ENCODE measurements at regions not wholly inside any gene's neighbourhood (a gene's known extent, or its start where the extent isn't known, plus 50 kb on each side); places are given as distances from the start of the nearest gene placed in this dataset.

DNA sequence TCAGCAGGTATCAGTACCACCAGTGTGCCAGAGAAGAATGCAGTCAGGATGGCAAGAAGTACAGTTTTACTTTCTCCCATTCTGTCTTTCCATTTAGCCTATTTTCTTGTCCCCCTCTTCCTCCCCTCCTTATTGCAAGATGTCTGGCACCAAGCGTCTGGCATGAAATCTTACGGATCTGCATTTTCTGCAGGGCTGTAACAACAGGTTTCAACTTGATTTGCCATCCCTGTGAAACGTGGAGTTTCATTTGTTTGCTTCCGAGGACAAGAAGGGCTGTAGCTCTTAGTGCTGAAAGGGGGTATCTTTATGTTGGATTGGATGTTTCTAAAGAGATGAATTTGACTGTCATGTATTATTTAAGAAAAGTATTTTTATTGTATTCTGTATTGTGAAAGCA is 1110.6 kb downstream of the BCL11B start:
- no peaks in the 10 kb centered on the region for H3K27me3 Mint-ChIP-seq (ENCODE audit: low read depth)
- H3K4me1 Mint-ChIP-seq (ENCODE audit: low read depth) = peaks cover 65% of the 10 kb centered on the region
- intact Hi-C loops (cut with micrococcal nuclease) = no loop called here
- DNase-seq = no peak
- H3K36me3 Mint-ChIP-seq (ENCODE audit: low read depth) = peaks cover 8% of the 10 kb centered on the region
- CTCF ChIA-PET = interaction anchor here (0.7 to 1.0 kb wide), 2 partner anchors 190 to 1086 kb away, joined by 3 read pairs; no protein-coding TSS in a partner anchor
- no peak overlapping the region for H3K27ac Mint-ChIP-seq
- H3K4me3 Mint-ChIP-seq = no peak overlapping the region
- H3K9me3 Mint-ChIP-seq = no peaks in the 10 kb centered on the region

DNA sequence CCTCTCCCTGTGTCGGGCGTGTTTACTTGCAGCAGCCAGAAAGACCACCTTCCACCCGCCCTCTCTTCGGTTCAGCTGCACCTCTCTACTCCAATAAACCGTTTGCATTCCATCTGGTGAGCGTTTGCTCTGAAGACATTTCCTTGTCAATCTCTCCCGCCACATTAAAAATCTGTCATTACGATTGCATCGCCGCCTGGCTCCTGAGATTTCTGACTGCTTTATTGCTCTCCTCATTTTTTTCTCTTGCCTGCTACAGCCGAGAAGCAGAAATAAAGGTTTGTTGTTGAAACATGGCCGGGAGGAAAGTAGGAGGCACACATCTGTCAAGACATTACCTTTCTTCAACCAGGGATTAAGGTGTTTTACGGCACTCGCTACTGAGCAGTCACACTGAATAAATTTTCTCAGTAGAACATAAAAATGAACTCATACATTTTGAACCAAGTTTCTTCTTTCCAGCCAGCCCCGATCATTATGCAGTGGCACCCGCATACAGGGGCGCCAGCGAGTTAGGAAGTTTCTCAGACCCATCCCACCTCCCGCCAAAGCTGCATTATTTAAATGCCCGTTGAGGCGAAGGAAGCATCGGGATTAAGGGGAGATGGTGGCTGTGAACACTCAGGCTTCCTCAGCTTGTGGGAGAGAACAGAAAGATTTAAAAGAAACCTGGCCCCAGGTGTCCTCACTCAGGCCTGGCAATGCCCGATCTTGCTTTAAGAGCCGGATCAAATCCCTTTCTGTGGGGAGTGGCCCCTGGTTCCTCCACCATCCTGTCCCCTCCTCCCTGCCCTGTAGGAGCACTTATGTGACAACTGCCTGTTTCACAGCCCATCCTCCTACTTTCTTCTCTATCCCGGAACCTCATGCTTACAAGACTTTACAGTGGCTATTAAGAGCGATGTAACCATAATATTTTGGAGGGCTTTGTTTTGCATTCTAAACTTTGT is 1108.9 kb downstream of the BCL11B start:
- Mint-ChIP-seq H3K4me1 (ENCODE audit: low read depth) (peaks cover 75% of the 10 kb centered on the region), H3K9me3 (peaks cover under 1% of the 10 kb centered on the region), H3K27ac (peak overlapping the region; percentile 83), H3K4me3 (peak overlapping the region; percentile 40), H3K27me3 (ENCODE audit: low read depth) (no peaks in the 10 kb centered on the region), H3K36me3 (ENCODE audit: low read depth) (peaks cover 9% of the 10 kb centered on the region)
- intact Hi-C loops (cut with micrococcal nuclease) = no loop called here
- DNase-seq = no peak
- CTCF ChIA-PET = no interaction called here

DNA sequence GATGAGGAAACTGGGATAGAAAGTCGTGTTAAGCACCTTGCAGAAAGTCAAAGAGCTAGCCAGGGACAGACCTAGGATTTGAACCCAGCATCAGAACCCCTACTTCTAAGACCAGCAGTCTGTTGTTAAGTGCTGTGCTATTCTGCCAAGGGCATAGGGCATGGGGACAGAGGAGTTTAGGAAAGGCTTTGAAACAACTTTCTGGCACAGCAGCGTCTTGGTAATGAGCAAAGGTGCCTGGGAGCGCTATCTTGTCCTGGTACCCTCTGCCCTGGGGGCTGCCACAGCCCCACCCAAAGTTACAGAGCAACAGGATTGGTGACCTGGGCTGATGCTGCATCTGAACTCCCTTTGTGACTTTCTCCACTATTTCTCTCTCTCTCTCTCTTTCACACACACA is 1108.1 kb downstream of the BCL11B start:
- H3K36me3 Mint-ChIP-seq (ENCODE audit: low read depth) = peaks cover 17% of the 10 kb centered on the region
- intact Hi-C loops (cut with micrococcal nuclease) = no loop called here
- no peak overlapping the region for H3K4me3 Mint-ChIP-seq
- peaks cover 8% of the 10 kb centered on the region for H3K9me3 Mint-ChIP-seq
- peak overlapping the region; percentile 83 for H3K27ac Mint-ChIP-seq
- peaks cover 78% of the 10 kb centered on the region for H3K4me1 Mint-ChIP-seq (ENCODE audit: low read depth)
- CTCF ChIA-PET = interaction anchor here (1.5 to 1.8 kb wide), 2 partner anchors 9 to 22 kb away, joined by 5 to 7 read pairs; no protein-coding TSS in a partner anchor
- DNase-seq = no peak
- no peaks in the 10 kb centered on the region for H3K27me3 Mint-ChIP-seq (ENCODE audit: low read depth)

DNA sequence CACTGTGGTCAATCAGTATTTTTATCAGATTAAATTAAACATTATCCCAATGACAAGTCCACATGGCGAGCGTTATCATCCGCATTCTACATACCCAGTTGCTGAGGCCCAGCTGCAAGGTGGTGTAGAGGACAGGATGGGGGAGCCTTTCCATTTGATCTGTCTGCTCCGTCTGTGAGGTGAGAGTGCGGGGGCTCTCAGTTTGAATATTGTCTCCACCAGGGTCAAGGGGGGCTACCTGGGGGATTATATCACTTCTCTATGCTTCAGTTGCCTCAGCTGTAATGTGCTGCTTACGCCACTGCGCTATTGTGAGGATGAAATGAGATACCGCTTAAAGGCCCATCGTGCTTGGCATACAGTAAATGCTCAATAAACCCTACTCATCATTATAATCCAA is 1106.0 kb downstream of the BCL11B start:
- CTCF ChIA-PET = interaction anchor here (0.9 to 1.7 kb wide), 4 partner anchors 16 to 184 kb away, joined by 3 to 18 read pairs (median 6); no protein-coding TSS in a partner anchor
- Mint-ChIP-seq H3K27ac (peak overlapping the region; percentile 98), H3K9me3 (peaks cover 8% of the 10 kb centered on the region), H3K4me1 (ENCODE audit: low read depth) (peaks cover 81% of the 10 kb centered on the region), H3K4me3 (no peak overlapping the region), H3K36me3 (ENCODE audit: low read depth) (peaks cover 19% of the 10 kb centered on the region), H3K27me3 (ENCODE audit: low read depth) (no peaks in the 10 kb centered on the region)
- DNase-seq = no peak
- intact Hi-C loops (cut with micrococcal nuclease) = no loop called here

DNA sequence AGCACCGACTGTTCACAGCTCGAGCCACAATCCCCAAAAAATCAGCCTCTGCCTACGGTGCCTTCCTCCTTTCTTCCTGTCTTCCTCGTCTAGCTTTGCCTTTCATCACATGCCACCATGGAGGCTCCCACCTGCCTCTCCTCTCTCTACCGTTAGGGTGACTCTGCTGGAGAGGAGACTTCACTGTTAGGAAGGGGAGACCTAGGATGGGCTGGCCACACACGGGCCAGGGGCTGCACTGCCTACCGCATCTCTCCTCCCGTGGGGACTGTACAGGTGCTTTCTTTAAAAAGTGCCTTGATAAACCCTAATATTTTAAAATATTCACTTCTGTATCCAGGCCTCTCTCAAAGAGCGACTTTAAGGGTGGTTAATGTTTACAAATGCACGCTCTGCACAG is 1104.7 kb downstream of the BCL11B start:
- DNase-seq = peak; percentile 39
- Mint-ChIP-seq H3K36me3 (ENCODE audit: low read depth) (peaks cover 19% of the 10 kb centered on the region), H3K9me3 (peaks cover 8% of the 10 kb centered on the region), H3K27ac (peak overlapping the region; percentile 98), H3K4me3 (peak overlapping the region; percentile 56), H3K27me3 (ENCODE audit: low read depth) (no peaks in the 10 kb centered on the region), H3K4me1 (ENCODE audit: low read depth) (peaks cover 91% of the 10 kb centered on the region)
- intact Hi-C loops (cut with micrococcal nuclease) = no loop called here
- CTCF ChIA-PET = interaction anchor here (1.1 to 1.7 kb wide), 4 partner anchors 24 to 60 kb away, joined by 4 to 8 read pairs (median 6); no protein-coding TSS in a partner anchor

DNA sequence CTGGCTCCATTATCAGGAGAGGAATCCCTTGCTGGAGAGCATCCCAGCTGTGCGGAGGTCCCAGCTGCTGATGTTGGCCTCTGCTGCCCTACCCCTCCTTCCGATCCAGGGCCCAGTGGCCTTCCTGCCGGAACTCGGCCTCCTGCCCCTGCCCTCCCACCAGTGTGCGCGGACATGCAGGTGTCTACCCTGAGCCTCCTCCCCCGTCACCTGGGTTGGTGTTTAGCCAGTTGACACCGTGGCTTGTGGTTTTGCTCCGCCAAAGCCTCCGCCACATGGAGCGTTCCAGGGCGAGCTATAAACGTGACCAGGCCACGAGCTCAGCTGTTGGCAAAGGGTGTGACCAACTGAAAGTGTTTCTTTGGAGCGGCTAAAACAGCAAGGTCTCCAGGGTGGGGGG is 1104.3 kb downstream of the BCL11B start:
- intact Hi-C loops (cut with micrococcal nuclease) = loop anchor here (2.0 kb wide), 2 partner anchors 173 to 189 kb away; no protein-coding TSS in a partner anchor
- Mint-ChIP-seq H3K27ac (peak overlapping the region; percentile 98), H3K4me3 (peak overlapping the region; percentile 56), H3K36me3 (ENCODE audit: low read depth) (peaks cover 18% of the 10 kb centered on the region), H3K9me3 (peaks cover 8% of the 10 kb centered on the region), H3K27me3 (ENCODE audit: low read depth) (no peaks in the 10 kb centered on the region), H3K4me1 (ENCODE audit: low read depth) (peaks cover 93% of the 10 kb centered on the region)
- DNase-seq = peak; percentile 65
- CTCF ChIA-PET = interaction anchor here (1.1 to 2.3 kb wide), 6 partner anchors 10 to 189 kb away, joined by 4 to 8 read pairs (median 6); no protein-coding TSS in a partner anchor

DNA sequence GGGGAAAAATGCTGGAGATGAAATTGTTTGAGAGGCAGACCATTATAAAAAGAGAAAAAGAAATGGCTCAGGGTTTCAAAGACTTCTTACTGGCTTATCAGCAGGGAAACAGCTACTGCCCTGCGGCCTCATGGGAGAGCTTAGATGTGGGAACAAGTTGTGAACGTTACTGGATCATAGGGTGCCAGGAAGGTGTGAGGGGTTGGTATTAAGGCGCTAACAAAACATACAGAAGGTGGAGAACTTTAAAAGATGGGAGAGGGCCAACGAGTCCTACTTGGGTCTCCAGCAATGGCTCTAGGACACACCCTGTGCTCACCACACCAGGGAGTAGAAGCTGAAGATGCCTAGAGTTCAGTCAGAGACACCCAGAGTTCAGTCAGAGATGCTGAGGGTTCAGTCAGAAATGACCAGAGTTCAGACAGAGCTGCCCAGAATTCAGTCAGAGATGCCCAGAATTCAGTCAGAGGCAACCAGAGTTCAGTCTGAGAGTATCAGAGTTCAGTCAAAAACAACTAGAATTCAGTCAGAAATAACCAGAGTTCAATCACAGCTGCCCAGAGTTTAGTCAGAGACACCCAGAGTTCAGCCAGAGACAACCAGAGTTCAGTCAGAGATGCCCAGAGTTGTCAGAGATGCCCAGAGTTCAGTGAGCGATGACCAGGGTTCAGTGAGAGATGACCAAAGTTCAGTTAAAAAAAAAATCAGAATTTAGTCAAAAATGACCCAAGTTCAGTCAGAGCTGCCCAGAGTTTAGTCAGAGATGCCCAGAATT is 1103.6 kb downstream of the BCL11B start:
- DNase-seq = peak; percentile 58
- CTCF ChIA-PET = interaction anchor here (1.1 to 5.8 kb wide), 7 partner anchors 10 to 190 kb away, joined by 3 to 57 read pairs (median 6); no protein-coding TSS in a partner anchor
- H3K36me3 Mint-ChIP-seq (ENCODE audit: low read depth) = peaks cover 16% of the 10 kb centered on the region
- peak overlapping the region; percentile 98 for H3K27ac Mint-ChIP-seq
- H3K4me3 Mint-ChIP-seq = peak overlapping the region; percentile 41
- H3K27me3 Mint-ChIP-seq (ENCODE audit: low read depth) = no peaks in the 10 kb centered on the region
- intact Hi-C loops (cut with micrococcal nuclease) = loop anchor here (2.0 kb wide), 2 partner anchors 174 to 190 kb away; no protein-coding TSS in a partner anchor
- H3K9me3 Mint-ChIP-seq = peaks cover 8% of the 10 kb centered on the region
- H3K4me1 Mint-ChIP-seq (ENCODE audit: low read depth) = peaks cover 95% of the 10 kb centered on the region

DNA sequence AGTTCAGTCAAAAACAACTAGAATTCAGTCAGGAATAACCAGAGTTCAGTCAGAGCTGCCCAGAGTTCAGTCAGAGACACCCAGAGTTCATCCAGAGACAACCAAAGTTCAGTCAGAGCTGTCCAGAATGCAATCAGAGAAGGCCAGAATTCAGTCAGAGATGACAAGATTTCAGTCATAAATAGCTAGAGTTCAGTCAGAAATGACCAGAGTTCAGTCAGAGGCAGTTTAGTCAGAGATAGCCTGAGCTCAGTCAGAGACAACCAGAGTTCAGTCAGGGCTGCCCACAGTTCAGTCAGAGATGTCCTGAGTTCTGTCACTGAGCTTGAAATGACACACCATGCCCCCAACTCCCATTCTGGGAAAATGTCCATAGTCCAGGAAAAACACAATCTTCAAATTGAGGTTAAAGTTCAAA is 1102.8 kb downstream of the BCL11B start:
- peaks cover 95% of the 10 kb centered on the region for H3K4me1 Mint-ChIP-seq (ENCODE audit: low read depth)
- H3K36me3 Mint-ChIP-seq (ENCODE audit: low read depth) = peaks cover 16% of the 10 kb centered on the region
- intact Hi-C loops (cut with micrococcal nuclease) = loop anchor here (1.0 to 2.0 kb wide), 6 partner anchors 8 to 190 kb away; no protein-coding TSS in a partner anchor
- H3K9me3 Mint-ChIP-seq = peaks cover 8% of the 10 kb centered on the region
- H3K4me3 Mint-ChIP-seq = peak overlapping the region; percentile 7
- peak overlapping the region; percentile 98 for H3K27ac Mint-ChIP-seq
- peak; percentile 74 for DNase-seq
- CTCF ChIA-PET = interaction anchor here (1.1 to 5.8 kb wide), 8 partner anchors 9 to 191 kb away, joined by 3 to 57 read pairs (median 6); no protein-coding TSS in a partner anchor
- H3K27me3 Mint-ChIP-seq (ENCODE audit: low read depth) = no peaks in the 10 kb centered on the region

DNA sequence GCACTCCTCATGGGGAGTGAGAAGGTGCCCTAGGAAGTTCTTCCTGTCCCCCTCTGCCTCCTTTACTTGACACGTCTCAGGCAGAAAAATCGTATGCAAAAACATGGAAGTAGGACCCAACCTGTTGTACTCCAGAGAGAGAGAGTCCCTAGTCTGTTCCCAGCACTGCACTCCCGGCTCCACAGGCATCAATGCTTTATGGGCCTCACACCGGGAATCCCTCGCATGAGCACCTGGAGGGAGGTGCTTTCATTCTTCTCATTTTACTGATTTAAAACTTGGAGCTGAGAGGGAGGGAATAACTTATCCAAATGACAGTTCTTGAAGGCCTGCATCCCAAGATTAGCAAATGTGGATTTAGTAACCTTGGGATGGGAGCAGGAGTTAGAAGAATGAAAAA is 1101.4 kb downstream of the BCL11B start:
- DNase-seq = no peak
- H3K27me3 Mint-ChIP-seq (ENCODE audit: low read depth) = no peaks in the 10 kb centered on the region
- peak overlapping the region; percentile 98 for H3K27ac Mint-ChIP-seq
- H3K36me3 Mint-ChIP-seq (ENCODE audit: low read depth) = peaks cover 16% of the 10 kb centered on the region
- no peak overlapping the region for H3K4me3 Mint-ChIP-seq
- intact Hi-C loops (cut with micrococcal nuclease) = loop anchor here (10.0 kb wide), 2 partner anchors 716 to 1904 kb away; no protein-coding TSS in a partner anchor
- CTCF ChIA-PET = interaction anchor here (0.6 to 5.8 kb wide), 5 partner anchors 11 to 46 kb away, joined by 3 to 57 read pairs (median 7); no protein-coding TSS in a partner anchor
- H3K9me3 Mint-ChIP-seq = peaks cover 8% of the 10 kb centered on the region
- peaks cover 97% of the 10 kb centered on the region for H3K4me1 Mint-ChIP-seq (ENCODE audit: low read depth)

DNA sequence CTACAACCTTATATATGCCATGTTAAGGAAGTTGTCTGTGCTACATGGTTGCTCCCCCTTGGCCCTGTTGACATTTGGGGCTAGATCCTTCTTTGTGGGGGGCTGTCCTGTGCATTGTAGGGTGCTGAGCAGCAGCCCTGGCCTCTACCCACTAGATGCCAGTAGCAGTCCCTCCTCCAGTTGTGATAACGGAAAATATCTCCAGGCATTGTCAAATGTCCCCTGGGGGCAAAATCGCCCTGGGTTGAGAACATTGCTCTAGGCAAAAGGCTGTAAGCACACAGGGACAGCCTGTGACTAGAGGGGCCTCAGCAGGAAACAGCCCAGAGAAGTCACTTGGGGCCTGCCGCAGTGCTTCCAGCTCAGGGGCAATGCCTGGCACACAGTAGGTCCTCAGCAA is 1100.3 kb downstream of the BCL11B start:
- intact Hi-C loops (cut with micrococcal nuclease) = loop anchor here (10.0 kb wide), 2 partner anchors 717 to 1903 kb away; no protein-coding TSS in a partner anchor
- H3K36me3 Mint-ChIP-seq (ENCODE audit: low read depth) = peaks cover 10% of the 10 kb centered on the region
- peaks cover 97% of the 10 kb centered on the region for H3K4me1 Mint-ChIP-seq (ENCODE audit: low read depth)
- CTCF ChIA-PET = interaction anchor here (5.8 kb wide), 1 partner anchor 31 kb away, joined by 57 read pairs; no protein-coding TSS in a partner anchor
- no peaks in the 10 kb centered on the region for H3K27me3 Mint-ChIP-seq (ENCODE audit: low read depth)
- H3K4me3 Mint-ChIP-seq = no peak overlapping the region
- peak overlapping the region; percentile 98 for H3K27ac Mint-ChIP-seq
- DNase-seq = no peak
- peaks cover 8% of the 10 kb centered on the region for H3K9me3 Mint-ChIP-seq

DNA sequence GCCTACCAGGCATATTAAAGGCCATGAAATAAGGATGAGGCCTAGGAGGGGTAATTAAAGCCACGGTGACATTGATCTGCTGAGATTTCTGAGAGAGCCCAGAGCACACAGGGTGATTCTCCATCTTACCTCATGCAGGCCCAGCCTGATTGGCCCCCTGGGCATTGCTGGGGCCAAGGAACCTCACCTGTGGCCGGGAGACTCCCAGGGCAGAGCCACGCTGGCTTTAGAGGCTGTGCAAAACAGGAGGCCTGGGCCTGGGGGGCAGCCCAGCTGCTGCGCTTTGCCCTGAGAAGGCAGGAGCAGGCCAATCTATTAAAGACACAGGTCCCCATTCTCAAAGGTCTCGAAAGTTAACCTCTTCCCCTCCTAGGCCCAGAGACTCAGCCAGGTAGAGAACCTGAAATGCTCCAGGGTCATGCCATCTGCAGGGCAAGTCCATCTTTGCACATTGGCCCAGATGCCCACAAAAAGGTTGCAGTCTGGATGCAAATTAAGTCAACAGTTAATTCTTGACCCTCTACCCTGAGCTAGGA is 1099.7 kb downstream of the BCL11B start:
- Mint-ChIP-seq H3K27me3 (ENCODE audit: low read depth) (no peaks in the 10 kb centered on the region), H3K4me3 (peak overlapping the region; percentile 49), H3K4me1 (ENCODE audit: low read depth) (peaks cover 97% of the 10 kb centered on the region), H3K36me3 (ENCODE audit: low read depth) (peaks cover 10% of the 10 kb centered on the region), H3K27ac (peak overlapping the region; percentile 98), H3K9me3 (peaks cover 8% of the 10 kb centered on the region)
- intact Hi-C loops (cut with micrococcal nuclease) = loop anchor here (10.0 kb wide), 2 partner anchors 718 to 1902 kb away; no protein-coding TSS in a partner anchor
- CTCF ChIA-PET = interaction anchor here (0.6 to 5.8 kb wide), 8 partner anchors 10 to 1069 kb away, joined by 3 to 57 read pairs (median 3); no protein-coding TSS in a partner anchor
- no peak for DNase-seq

All from activated naive CD4-positive, alpha-beta T cell treated with anti-CD3 and anti-CD28 coated beads for 36 hours (primary cell).